GM18858 (cell line): ENCODE measurements at regions not wholly inside any gene's neighbourhood (a gene's known extent, or its start where the extent isn't known, plus 50 kb on each side); places are given as distances from the start of the nearest gene placed in this dataset.

Experiments used
- ATAC-seq: cut with Tn5 transposase; IDR thresholded peaks from one replicate; pipeline ENCODE4 v1.9.1; 2021; ENCODE audit not compliant: unreplicated experiment

DNA sequence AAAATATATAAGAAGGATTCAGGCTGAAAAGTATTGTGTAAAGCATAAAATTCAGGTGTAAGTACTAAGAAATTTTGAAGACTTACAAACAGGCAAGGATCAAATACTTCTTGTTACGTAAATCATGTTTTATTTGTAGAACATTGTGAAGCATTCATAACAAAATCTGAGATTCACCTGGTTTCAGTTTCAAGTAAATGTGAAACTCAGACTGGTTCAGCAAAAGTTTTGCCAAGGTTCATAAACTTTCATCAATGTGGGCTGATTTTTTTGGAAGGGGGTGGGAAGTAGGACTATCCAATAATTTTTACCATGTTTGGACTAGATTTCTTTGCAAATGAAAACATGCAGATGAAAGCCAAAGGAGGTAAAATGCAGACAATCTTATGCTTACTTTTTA is 527.7 kb downstream of the ANKRD50 start:
- no peak for ATAC-seq

DNA sequence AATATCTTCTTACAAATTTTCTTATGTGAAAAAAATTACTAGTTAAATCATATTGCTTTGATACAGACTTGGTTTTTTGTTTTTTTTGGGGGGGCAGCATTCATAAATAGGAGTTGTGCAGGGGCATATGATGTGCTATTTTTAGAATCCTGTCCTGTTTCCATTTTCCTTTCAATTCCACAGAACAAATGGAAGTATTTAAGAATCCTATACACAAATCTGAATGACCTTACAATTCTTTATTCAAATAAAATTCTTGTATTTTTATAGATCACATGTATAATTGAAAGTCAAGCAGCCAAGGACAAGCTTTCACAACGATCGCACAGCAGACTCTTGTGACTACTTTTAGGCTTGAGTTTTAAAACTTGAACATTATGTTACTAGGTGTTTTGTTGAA is 523.9 kb downstream of the ANKRD50 start:
- ATAC-seq: no peak

DNA sequence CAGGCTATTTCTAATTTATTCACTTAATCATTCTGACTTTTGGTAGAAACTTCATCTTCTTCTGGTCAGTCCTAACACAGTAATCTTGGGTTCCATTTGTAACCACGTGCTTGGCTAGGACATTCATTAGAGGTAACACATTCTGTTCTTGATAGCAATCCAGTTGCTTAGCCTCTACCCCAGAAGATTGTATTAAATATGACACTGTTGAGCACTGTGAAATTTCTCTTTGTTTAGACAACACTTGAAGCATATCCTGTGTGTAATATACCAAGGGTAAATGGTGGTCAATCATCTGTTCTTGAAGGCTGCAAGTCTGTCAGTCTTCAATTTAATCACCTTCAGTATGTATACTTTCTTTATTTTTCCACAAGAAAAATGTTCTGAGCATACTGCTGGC is 523.0 kb downstream of the ANKRD50 start:
- no peak for ATAC-seq

DNA sequence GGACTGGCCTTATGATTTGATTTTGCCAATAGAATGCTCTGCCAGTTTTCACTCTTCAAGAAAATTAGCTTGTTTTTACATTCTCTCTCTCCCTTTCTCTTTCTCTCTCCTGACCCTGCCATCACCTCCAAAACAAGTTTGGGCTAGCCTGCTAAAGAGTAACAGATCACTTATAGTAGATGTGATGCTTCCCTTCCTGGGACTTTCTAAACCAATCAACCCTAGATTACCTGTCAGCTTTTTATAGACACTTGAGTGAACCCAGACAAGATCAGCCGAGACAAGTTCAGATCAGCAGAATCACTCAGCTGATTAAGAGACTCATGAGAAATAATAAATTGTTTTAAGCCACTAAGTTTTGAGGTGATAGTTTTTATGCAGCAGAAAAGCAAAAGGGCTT is 521.2 kb downstream of the ANKRD50 start:
- no peak for ATAC-seq

DNA sequence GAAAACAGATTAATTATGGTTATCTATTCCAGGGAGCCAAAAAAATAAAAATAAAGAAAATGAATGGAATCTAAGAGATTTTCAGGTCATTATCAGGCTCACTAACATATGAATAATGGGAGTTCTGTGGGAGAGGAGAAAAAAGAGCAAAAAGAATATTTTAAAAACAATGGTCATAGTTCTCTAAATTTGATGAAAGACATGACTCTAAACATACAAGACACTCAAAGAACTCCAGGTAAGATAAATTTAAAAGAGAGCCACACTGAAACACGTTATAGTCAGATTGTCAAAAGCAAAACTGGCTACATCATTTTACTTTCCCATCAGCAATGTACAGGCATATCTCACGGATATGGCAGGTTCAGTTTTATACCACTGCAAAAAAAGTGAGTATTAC is 520.0 kb downstream of the ANKRD50 start:
- ATAC-seq: no peak

DNA sequence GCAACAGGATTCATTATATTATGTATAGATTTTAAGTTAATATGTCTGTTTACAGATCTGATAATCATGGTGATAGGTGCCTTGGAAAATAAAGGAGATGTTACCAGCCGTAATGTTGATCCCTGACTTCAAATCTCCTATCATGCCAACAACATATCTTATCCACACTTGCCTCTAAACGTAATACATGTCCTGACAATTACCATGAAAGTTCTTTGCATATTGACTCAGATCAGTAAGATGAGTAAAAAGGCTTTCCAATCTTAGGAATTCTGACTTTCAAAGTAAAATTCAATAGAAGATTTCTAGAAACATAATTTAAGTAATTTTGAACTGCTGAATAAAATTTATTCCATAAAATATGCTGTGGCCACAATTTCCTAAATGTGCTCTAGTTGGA is 513.3 kb downstream of the ANKRD50 start:
- ATAC-seq: no peak

DNA sequence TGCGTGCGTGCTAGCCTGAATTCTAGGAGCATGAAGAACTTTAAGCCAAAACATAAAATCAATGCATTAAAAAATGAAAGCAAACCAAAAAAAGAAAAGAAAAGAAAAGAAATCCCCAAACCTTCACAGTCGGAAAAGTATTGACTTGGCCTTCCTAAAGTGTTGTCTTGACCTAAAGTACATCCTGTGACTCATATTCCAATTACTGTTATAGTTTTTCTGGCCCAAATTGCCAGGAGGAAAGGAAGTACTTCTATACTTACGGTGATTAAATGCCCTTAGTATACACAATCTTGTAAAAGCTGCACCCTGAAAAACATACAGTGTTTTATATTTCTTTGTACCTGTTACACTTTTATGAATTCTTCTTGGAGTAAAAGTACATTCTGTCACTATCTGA is 512.8 kb downstream of the ANKRD50 start:
- no peak for ATAC-seq

DNA sequence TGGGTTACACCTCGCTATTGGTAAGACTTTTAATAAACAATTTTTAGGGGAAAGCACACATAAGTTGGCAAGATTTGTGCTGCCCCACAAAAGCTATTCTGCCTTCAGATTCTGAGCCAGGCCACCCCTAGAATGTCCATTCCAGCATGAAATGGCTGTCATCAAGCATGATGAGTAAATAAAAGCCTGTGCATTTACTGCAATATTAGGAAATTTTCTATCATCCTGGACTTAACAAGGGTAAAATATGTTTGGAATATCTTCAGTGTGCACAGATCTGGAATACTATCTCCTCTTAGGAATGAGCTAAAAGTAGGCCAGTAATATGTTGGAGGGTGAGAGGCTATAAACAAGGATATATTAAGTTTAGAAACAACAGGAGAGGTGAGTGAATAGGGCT is 510.9 kb downstream of the ANKRD50 start:
- ATAC-seq: no peak

DNA sequence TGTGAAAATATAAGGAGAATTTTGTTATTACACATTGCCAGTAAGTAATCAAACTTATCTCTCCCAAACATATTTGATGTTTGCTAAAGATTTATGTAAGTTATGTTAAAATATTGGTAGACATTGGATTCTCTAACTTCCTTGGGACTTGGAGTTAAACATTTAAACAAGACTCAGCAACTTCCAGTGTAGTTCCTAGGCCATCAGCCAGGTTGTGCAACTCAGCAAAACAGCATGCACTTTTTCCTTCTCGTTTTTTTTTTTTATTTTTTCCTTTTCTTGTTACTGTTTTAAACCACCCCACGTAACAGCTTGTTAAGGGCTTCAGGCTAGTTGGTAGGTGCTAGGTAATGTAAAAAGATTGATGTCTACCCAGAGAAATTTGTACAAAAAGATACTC is 510.4 kb downstream of the ANKRD50 start:
- no peak for ATAC-seq

DNA sequence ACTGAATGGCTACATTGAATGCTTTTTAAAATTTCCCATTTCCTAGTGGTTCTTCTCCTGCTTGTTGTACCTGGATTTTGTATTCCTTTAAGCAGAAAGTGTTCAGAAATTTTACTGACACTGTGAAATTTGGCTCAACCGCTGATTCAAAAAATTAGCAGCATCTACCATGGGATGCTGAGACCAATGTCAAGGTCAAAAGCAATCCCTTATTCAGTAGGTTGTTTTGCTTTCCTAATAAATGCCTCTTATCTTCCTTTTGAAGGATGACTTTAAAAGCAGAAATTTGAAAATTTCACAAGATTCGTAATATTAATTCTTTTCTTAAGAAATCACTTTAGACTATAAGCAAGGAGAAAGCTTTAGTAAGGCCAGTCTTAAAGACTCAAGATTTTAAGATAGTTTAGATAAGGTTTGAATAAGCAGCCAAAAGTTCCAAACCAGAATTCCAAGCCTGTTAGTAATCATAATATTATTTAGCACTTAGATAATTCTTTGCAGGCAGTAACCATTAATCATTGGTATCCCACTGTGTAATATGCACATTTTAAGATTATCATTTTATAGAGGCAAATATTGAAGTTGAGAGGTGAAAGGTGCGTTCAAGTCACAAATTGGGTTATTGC is 508.8 kb downstream of the ANKRD50 start:
- no peak for ATAC-seq

DNA sequence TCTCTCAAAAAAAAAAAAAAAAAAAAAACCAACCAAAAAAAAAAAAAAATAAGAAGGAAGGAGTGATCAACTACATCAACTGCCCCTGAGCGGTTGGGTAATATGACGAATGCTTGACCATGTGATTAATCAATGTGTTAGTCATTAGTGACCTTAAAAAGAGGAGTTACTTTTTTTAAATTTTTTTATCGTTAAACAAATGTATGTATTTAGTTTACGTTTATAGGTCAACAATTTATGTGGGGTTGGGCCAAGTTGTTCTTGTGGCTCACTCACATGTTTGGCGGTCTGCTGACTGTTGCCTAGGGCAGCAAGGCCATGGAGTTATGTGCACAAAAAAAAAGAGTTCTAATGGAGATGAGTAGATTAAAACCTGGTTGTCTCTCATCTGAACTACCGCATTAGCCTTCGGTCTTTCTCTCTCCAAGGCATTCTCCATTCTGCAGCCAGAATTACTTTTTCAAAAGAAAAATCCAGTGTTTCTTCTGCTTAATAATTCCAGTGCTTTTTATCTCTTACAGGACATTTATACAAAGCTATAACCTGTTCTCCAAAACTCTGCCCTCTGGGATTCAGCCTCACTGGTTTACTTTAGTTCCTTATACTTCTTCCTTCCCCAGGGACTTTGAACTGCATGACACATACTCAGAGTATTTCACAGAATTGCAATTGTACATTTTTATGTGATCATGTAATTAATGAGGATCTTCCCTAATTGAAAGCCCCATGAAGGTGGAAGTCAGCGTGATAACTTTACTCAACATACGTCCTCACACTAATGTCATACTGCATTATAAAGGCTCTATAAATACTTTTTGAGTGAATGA is 505.5 kb downstream of the ANKRD50 start:
- ATAC-seq: no peak

DNA sequence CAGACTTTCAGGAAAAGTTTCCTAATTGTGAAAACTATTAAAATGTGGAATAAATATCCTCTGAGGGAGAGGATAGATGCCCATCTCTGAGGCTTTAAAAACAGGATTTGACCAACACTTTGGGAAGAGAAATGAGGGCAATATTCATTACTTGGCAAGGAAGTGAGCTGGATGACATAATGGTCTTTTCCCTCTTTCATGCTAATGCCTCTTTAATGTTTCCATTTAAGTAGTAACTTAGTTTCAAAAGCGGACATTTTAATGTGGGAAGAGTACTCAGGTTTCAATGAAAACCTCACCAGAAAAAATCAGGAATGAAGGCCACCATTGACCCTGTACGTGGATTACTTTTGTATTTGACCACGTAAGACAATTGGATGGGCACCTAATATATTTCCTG is 503.3 kb downstream of the ANKRD50 start:
- ATAC-seq: no peak

DNA sequence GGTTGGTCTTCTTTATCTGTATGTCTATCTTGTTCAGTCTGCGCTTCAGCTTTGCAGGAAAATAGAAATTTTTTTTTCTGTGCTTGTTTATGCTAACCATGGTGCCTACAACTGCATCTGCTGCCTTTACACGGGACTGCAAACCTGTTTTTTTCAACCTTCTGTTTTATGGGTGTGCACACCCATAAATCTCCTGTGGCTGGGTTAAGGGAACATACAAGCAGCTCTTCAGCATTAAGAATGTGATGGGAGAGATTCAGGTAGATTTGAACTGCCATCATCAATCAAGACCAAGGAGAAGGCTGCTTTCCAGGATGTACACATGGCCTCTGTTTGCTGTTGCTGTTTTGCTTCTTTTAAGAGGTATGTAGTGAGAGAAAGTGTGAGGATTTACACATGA is 502.9 kb downstream of the ANKRD50 start:
- ATAC-seq: no peak

DNA sequence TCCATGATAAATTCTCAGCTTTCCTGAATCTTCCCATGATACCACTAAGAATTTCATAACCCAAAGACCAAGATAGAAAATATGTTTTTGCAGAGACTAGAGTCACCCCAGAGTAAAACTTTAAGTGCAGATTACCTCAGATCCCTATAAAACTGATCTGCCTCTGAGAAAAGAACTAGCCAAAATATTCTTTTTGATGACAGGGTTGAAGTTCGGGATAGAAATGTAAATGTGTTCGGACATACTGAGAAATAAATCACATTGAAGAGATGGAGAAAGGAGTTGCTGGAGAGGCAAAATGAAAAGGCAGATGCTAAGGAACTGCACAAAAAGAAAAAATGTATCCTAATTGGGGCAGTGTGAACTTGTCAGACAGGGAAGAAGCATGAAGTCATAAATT is 501.8 kb downstream of the ANKRD50 start:
- no peak for ATAC-seq

DNA sequence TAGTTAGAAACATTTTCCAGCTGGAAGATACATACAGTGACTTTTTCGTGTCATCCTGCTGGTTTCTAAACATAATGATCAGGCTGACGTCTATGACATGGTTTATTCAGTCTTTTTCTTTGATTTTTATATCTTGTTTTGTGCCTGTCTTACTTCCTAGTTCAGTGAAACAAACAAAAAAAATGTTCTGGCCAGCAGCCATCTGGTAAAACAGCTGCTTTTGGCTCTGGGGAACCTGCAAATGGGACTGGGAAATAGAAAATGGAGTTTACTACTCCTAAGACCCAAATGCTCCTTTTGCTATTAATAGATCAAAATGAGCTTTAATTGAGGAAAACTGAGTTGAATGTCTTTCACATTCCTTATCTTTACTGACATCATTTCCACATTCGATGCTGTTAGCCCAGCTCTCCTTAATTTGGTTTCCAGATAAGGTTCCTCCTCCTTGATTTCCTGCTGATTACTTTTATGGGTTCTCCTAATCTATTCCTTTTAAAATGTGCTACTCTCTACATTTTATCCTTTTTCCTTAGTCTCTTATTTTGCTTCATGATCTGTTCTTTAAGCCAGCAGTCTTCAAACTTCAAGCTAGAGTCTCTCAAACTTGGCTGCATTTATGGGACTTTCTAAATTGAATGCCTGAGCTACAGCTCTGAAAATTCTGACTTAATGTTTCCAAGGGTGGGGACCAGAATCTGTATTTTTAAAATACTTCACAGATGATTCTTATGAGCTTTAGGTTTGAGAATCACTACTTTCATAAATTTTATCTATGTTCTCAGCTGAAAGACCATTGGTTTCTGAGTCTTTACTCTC is 499.5 kb downstream of the ANKRD50 start:
- no peak for ATAC-seq

DNA sequence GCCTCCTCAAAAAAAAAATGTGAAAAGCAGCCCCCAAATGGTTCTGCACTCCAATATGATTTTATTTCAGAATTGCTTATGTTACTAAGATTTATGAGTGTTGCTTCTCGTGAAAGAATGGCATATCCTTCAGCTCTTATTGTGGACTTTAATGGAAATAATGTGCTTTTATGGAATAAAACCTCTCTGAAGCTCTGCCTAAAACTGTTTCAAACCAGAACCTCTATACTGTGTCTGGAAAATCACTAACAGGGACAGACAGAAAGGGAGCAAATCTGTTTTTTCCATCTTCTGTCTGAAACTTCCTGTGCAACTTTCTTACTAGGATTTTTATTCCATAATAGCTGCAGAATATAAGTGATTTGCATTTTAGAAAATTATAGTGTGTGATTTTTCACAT is 493.1 kb downstream of the ANKRD50 start:
- ATAC-seq: no peak

DNA sequence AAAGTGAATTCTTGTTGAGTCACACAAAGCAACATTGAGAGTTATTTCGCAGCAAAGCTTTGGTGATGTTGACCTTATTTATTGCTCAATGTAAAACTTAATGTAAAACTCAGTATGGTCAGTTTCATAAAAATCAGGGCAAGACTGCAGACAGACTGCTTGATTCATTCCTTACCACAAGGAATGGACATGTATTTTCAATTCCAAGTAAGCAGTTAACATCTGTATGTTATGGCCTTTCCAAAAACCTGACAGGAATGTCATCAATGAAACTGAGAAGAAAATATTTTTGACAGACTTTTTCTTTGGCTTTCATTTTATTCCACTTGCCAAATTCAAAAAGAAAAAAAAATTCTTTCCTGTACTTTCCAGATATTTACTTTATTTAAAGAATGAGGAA is 488.3 kb downstream of the ANKRD50 start:
- ATAC-seq: no peak

DNA sequence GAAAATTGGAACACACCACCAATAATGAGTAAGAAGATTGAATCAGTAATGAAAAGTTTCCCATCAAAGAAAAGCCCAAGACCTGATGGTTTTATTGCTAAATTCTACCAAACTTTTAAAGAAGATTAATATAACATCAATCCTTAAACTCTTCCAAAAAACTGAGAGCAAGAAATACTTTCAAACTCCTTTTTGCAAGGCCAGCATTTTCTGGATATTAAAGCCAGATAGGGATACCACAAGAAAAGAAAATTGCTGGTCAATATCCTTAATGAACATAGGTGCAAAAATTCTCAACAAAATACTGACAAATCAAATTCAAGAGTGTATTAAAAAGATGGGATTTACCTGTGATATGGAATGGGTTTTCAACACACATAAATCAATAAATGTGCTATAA is 484.6 kb downstream of the ANKRD50 start:
- ATAC-seq: no peak

DNA sequence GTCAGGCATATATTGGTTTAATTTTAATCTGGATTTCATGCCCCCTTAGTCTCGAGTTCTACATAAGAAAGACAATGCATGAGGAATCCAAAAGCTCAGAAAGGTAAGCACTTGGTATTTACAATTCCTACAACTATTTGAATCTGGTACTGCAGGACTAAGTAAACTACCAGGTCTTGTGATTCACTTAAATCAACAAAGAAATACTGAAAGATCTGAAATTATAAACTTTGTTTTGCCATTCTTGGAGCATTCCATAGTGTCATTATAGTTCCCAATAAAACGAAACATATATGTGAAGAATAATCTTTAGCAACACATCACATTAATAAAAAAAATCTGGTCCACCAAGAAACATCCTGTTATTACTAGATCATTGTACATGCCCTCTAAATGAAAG is 482.3 kb downstream of the ANKRD50 start:
- ATAC-seq: no peak

DNA sequence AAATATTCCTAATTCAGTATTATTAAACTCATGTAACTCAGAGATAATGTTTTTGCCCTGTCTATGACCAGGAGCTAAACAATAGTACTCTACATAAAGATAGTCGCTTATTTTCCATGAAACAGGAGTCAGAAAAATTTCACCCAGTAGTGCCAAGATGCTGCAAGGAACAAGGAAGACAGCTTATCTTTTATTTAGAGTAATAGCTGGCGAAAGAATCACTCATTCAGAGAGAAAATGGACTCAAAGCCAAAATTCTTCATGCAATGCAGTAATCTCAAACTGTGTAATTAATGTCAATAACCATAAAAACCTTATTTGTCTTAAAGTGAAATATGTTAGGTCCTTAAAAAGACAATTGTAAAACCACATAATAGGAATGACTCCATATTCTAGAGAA is 477.8 kb downstream of the ANKRD50 start:
- no peak for ATAC-seq

DNA sequence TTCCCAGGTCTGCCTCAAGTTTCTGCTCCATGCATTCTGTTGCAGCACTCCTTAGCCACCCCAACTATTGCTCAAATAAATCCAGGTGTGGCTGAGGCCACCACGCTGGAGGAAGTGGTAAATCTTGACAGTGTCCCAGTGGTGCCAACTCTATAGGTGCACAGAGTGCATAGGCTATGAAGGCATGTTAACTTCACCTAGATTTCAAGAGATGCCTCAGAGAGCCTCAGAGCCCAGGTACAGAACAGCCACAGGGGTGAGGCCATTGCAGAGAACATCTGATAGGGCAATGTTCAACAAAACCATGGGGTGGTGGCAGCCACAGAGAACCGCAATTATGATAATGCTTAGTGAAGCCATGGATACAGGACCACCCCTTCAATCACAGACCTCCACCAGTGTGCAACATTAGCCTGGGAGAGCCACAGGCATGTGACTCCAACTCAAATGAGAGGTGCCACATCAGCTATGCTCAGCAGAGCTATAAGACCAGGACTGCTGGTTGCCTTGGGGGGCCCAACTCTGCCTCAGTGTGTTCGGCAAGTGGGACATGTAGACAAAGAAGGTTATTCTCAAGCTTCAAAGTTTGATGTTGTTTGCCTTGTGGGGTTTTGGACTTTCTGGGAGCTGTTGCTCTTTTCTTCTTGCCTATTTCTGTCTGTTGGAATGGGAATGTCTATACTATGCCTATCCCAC is 468.7 kb downstream of the ANKRD50 start:
- ATAC-seq: no peak
